ENCODE measurements at regions not wholly inside any gene's neighbourhood (a gene's known extent, or its start where the extent isn't known, plus 50 kb on each side); places are given as distances from the start of the nearest gene placed in this dataset.
A peak's percentile ranks its signal among the peaks of the same experiment; 100 is the strongest.

DNA sequence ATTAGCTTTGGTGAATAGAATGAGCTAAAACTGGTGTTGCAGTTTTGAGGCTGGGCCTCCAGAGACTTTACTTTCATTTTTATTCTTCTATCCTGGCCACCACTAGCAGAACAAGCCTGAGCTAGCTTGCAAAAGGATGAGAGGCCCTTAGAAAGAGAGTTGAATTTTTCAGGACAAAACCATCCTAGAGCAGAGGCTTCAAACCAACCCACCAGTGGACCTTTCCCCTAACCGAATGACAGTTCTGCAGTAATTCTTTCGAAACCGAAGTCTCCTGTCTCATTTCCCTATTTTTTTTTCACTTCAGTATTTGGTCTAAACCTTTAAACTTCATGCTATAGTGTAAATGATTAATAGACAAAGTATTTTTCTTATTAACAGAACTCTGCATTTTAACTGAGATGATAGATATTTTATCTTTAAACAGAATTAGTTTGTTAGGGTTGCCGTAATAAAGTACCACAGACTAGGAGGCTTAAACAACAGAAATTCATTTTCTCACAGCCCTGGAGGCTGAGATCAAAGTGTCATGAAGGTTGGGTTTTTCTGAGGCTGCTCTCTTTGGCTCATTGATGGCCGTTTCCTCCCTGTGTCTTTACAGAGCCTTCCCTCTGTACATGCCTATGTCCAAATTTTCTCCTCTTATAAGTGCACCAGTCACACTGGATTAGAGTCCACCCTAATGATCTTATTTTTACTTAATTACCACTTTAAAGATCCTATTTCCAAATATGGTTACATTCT, 80.6 kb upstream of the PAK5 start:
- peak; percentile 46 for DNase-seq

DNA sequence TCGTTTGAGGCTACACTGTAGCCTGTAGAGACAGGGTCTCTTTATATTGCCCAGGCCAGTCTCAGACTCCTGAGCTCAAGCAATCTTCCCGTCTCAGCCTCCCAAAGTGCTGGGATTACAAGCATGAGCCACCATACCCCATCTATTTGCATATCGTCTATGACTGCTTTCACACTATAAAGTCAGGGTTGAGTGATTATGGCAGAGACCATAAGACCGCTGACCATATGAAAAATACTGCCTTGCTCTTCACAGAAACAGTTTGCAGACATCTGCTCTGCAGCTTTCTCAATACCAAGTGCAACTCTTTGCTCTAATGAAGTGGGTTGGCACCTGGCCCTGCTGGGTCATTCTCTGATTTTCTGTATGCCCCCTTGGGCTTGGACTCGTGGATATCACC, 79.5 kb upstream of the PAK5 start:
- no peak for DNase-seq

DNA sequence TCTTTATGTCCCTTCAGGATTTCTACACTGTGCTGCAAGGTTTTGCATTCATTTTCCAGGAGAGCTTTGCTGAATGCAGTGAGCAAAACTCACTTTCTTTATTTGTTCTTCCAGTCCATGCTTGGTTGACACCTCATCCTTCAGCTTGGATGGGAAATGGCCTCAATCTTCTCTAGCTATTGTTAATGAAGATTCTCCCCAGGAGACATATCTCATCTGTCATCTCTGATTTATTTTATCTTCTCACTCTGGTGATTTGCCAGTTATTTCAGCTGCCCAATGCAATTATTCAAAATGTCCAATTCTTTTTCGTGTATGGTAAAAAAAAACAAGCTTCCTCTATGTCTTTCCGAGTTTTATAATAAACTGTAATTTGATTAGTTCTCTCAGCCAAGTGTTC, 77.9 kb upstream of the PAK5 start:
- no peak for DNase-seq

DNA sequence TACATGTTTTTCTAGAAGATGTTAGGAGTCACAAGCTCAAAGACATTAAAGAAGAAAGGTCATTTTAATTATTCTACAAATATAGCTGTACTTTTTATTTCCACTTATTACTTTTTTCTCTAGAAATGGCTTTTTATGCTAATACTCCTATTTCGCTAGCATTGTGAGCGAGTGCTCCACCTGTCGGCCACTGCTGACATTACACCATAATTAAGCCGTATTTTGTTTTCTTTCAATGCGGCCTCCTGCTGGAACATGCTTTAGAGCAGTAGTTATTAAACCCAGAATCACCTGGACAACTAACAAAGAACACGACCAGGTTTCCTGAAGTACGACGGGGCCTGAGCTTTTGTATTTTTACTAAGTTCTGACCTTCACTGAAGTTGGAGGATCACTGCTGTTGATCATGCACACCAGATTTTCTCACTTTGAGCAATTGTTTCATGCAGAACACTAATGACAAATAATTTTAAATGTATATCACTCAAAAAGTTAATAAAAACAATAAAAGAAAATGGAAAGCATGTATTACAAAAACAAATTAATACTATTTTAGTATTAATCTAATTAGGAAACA, 74.1 kb upstream of the PAK5 start:
- DNase-seq = no peak

DNA sequence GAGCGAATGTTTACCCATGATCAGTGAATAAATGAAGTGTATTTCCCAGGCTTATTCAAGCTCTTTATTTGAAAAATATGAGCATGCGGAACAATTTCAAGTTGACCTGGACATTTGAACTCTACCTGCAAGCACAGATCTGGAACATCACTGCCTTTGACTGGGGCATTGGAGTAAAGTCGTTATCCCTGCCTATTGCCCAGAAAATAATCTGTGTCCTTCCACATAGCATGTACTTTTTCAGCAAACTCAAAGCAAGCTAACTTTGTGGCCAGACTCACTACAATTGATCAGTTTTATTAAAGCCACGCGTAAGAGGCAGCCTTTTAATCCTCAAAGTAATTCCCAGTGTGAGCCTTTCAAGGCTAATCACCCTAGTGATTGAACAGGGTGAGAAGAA, 73.4 kb upstream of the PAK5 start:
- no peak for DNase-seq

DNA sequence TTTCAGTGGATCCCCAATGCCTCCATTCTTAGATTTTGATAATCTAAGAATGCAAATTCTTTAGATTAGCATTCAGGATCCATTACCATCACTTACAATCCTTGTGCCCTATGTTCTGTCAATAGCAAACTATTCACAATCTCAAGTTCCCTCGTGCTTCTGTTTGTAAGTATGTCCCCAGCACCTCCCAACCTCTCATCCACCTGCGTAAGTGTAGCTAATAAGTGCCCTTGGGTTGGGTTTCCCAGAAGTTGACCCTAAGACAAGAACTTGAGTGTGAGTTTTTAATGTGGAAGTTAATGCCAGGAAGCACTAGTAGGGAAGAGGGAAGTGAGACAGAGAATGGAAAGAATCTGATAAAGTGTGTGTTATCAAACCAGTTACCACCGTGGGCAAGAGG, 72.6 kb upstream of the PAK5 start:
- no peak for DNase-seq

DNA sequence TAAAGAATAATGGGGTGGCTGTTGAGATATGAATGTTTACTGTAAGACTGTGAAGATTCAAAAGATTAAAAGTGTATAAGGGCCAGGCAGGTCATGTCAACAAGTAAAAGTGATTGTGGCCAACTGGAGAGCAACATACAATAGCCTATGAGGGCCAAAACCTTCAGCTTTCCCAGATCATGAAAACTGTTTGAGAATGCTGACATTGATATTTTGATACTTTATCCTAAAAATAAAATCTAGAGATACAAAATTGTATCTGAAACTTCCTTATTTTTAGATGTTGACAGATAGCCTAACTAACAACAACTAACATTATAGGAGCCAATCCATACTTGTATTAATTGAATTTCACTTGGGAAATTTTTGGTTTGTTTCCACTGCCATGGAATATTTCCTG, 70.3 kb upstream of the PAK5 start:
- no peak for DNase-seq

DNA sequence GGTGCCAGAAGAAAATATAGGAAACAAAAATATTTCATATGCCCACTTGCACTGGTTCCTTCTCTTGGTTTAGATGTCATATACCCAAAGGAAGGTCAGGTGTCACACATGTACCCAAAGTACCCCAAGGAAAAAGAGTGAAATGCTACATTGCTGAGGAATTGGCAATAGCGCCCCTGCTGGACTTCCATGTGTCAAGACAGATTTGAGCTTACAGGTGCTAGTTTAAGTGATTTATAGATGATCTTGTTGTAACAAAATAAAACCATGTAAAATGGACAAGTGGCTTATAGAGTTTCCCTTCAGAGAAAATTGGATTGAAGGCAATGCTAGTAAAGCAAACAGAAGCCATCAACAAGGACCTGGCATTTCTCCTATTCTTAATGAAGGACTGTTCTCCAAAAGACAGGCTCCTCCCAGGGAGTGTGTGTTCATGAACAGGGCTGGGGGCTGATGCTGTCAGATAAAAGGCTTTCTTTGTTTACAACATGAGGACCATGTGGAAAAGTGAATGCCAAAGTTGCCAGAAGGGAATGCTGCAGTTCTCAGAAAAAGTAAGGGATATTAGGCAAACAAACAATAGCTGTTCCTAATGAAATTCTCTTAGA, 64.3 kb upstream of the PAK5 start:
- no peak for DNase-seq

DNA sequence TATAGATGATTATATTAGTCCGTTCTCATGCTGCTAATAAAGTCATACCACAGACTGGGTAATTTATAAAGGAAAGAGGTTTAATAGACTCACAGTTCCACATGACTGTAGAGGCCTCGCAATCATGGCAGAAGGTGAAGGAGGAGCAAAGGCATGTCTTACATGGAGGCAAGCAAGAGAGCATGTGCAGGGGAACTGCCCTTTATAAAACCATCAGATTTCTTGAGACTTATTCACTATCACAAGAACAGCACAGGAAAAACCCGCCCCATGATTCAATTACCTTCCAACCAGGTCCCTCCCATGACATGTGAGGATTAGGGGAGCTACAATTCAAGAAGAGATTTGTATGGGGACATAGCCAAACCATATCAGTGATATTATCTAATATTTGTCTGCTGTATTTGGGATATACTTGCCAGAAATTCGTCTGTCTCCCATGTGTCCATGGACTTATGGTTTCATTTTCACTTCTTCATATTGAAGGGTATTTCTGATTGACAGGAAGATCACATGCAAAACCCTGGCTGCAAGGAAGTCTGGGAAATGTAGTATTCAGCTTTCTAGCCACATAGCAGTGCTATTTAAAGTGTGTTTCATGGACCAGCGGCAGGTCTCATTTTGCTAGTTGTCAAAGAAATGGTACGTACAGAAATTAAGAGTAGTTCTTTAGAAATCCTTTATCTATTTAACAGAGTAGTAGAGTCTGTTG, 50.5 kb upstream of the PAK5 start:
- no peak for DNase-seq

All from SIG-M5 (cell line).